ENCODE measurements at regions not wholly inside any gene's neighbourhood (a gene's known extent, or its start where the extent isn't known, plus 50 kb on each side); places are given as distances from the start of the nearest gene placed in this dataset.

GRCh38 chr10:59965899-59966650 lies 59.7 kb upstream of the CCDC6 start:
- no peak for TF ChIP-seq POLR2A (IDR thresholded peaks at IDR 0.05)
- no peak for TF ChIP-seq CTCF (IDR thresholded peaks at IDR 0.05)
- WGBS, 2 donors, result 78 to 85% methylated on average over 6 of the region's 6 CpGs
- Histone ChIP-seq H3K9me3 (no peaks in the 10 kb centered on the region), H3K4me1 (peaks cover 12 to 62% (median 13%) of the 10 kb centered on the region in 3 donors), H3K4me3 (no peak overlapping the region), H3K36me3 (no peaks in the 10 kb centered on the region), H3K27ac (peak overlapping the region; percentile 9 to 59 (median 52)), H3K27me3 (no peaks in the 10 kb centered on the region)
- intact Hi-C loops (cut with DNase I), result no loop called here
- no peak for DNase-seq

- no peak for DNase-seq
- WGBS, 2 donors, result 36 to 58% methylated on average over 4 of the region's 4 CpGs
- peaks cover 12 to 52% (median 13%) of the 10 kb centered on the region in 3 donors for H3K4me1 ChIP-seq
Observed at GRCh38 chr10:59962756-59963155, 56.4 kb upstream of the CCDC6 start.

GRCh38 chr10:59960751-59961150 lies 54.4 kb upstream of the CCDC6 start:
- H3K4me3 ChIP-seq, result no peak overlapping the region
- H3K27ac ChIP-seq, result no peak overlapping the region
- no peaks in the 10 kb centered on the region for H3K9me3 ChIP-seq
- DNase-seq, result no peak
- TF ChIP-seq CTCF (IDR thresholded peaks at IDR 0.05) (no peak), POLR2A (IDR thresholded peaks at IDR 0.05) (no peak)
- H3K27me3 ChIP-seq, result no peaks in the 10 kb centered on the region
- intact Hi-C loops (cut with DNase I), result no loop called here
- peaks cover 6 to 34% (median 7%) of the 10 kb centered on the region in 3 donors for H3K4me1 ChIP-seq
- H3K36me3 ChIP-seq, result no peaks in the 10 kb centered on the region

More at GRCh38 chr10:59962756-59963155, 56.4 kb upstream of the CCDC6 start:
- no peak overlapping the region for H3K4me3 ChIP-seq
- H3K36me3 ChIP-seq, result no peaks in the 10 kb centered on the region
- TF ChIP-seq POLR2A (IDR thresholded peaks at IDR 0.05), result no peak
- no peak for TF ChIP-seq CTCF (IDR thresholded peaks at IDR 0.05)
- no peak overlapping the region for H3K27ac ChIP-seq
- H3K9me3 ChIP-seq, result no peaks in the 10 kb centered on the region
- intact Hi-C loops (cut with DNase I), result no loop called here
- no peaks in the 10 kb centered on the region for H3K27me3 ChIP-seq

GRCh38 chr10:59959504-59960018 lies 53.2 kb upstream of the CCDC6 start:
- H3K9me3 ChIP-seq, result no peaks in the 10 kb centered on the region
- H3K4me3 ChIP-seq, result no peak overlapping the region
- intact Hi-C loops (cut with DNase I), result no loop called here
- H3K27me3 ChIP-seq, result no peaks in the 10 kb centered on the region
- DNase-seq, result no peak
- 83 to 84% methylated on average over 3 to 4 of the region's 4 CpGs for WGBS, 2 donors
- H3K36me3 ChIP-seq, result no peaks in the 10 kb centered on the region
- TF ChIP-seq POLR2A (IDR thresholded peaks at IDR 0.05), result no peak
- H3K4me1 ChIP-seq, result peaks cover 0 to 22% (median 0%) of the 10 kb centered on the region in 3 donors
- no peak overlapping the region for H3K27ac ChIP-seq

GRCh38 chr10:59958882-59959281 lies 52.5 kb upstream of the CCDC6 start:
- 77 to 88% methylated on average over 3 to 5 of the region's 5 CpGs for WGBS, 2 donors
- no peak for DNase-seq
- Histone ChIP-seq H3K36me3 (no peaks in the 10 kb centered on the region), H3K27me3 (no peaks in the 10 kb centered on the region), H3K27ac (no peak overlapping the region), H3K4me1 (peaks cover 0 to 19% (median 0%) of the 10 kb centered on the region in 3 donors), H3K9me3 (no peaks in the 10 kb centered on the region), H3K4me3 (no peak overlapping the region)
- no peak for TF ChIP-seq POLR2A (IDR thresholded peaks at IDR 0.05)
- no peak for TF ChIP-seq CTCF (IDR thresholded peaks at IDR 0.05)
- intact Hi-C loops (cut with DNase I), result no loop called here

All from esophagus squamous epithelium (tissue), 5 donors.